ENCODE measurements at regions not wholly inside any gene's neighbourhood (a gene's known extent, or its start where the extent isn't known, plus 50 kb on each side); places are given as distances from the start of the nearest gene placed in this dataset.
"Not testable (repeated sequence)": the region's sequence is repeated elsewhere in the genome, so short reads cannot be mapped to it uniquely, and the experiment has no call there.

DNA sequence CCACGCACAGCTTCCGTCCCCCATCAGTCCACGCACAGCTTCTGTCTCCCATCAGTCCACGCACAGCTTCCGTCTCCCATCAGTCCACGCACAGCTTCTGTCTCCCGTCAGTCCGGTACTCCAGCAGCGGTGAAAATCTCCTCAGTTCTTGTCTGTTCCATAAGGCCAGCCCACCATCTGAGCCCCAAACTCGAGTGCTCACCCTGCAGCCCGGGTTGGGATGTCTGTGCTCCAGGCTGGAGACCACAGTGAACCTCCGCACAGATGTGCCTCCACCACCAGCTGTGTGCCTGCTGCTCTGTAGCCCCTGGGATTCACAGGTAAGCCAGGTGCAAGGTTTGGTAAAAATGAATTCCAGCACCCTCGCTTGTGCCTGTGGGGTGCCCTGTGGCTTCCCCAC is 258.6 kb downstream of the NPHP4 start:
- DNase-seq (ENCODE audit: low read depth): no peak

DNA sequence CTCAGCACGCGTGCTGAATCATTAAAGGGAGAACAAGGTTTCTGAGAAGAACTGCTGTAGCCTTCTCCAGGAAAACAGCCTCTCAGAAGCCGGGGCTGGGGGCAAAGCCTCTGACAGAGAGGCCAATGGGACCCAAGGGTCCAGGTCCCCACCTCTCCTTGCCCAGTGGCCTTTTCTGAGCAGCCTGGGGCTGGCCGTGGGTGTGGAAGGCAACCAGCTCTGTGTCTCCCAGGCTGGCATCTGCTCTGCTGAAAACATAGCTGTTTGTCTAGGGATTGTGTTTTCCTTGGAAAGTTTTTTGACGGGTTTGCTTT is 261.2 kb downstream of the NPHP4 start:
- DNase-seq (ENCODE audit: low read depth): no peak

DNA sequence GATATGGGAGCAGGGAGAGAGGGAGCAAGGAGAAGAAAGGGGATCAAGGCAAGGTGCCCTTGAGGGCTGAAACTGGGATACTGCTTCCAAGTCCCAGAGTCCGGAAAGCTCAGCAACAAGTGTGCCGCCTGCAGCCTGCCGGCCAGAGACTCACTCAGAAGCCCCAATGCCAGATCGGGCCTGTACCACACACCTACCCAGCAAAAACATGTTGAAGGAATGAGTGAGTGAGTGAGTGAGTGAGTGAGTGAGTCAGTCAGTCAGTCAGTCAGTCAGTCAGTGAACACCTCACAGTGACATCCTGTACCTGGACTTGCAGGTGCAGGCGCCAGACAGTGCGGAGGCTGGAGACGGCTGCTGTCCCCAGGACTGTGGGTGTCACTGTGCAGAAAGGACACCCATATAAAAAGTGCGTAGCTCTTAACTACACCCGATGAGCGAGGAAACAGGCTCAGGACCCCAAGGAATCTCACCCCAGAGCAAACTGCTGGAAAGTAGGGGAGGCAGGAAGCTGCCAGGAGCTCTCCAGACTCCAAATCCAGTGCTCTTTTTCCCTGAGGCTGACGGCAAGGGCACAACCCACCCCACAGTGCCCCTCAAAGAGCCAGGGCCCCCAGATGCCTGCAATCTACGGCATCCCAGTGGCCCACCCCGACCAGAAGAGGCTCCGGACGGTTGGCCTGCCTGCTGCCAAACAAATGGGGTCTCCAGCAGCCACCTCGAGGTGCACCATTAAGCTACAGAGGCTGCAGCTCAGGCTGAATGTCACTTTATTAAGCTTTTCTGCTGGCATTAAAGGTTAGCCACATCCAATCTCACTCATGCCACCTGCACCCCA is 261.7 kb downstream of the NPHP4 start:
- DNase-seq (ENCODE audit: low read depth): no peak

DNA sequence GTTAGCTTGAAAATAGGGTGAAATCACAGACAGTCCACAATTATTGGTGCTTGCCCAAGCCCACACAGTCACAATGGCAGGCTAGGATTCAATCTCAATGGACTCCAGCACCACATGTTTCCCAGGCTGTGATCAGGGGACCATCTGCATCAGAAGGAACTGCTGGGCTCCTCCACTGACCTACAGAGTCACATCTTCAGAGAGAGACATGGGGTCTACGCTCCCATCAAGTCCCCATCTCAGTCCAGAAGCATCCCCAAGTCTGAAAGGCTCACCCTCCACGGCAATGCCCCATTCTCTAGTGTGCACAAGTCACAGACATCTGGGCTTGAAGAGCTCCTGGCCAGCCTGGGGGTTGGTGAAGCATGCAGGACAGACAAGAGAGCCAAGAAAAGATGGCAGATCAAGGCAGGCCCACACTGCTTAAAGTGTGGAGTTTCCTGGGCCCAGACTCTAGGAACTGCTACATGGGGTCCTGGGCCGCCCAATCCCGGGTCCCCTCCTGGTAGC is 262.5 kb downstream of the NPHP4 start:
- DNase-seq (ENCODE audit: low read depth): no peak

DNA sequence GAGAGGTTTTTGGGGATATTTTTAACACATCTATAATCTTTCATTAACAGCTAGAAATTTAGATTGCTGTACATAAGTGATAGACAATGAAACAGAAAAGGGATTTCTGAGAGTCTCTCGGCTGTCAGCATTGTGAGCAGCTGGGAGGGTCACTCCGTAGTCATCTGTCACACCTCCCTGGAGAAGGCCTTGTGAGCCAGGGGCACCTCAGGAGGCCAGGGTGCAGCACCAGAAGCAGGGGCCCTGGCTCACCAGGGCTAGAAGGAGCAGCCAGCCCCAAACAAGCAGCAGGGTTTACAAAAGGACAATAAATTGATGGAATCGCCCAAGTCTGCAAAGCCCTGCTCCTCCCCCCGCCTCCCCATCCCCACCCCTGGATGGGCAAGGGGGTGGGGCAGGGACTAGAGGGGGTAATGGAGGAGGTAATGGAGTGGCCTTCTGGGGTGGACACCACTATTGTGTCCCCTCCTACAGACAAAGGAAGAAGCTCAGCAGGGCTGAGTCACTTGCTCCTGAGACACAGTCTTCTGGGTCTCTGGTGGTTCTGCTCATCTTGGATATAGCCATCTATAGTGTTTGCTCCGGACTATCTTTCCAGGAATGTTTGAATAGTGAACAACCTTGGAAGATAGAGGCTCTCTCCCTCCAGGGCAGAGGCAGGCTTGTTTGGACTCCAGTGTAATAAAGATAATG is 263.4 kb downstream of the NPHP4 start:
- no peak for DNase-seq (ENCODE audit: low read depth)

DNA sequence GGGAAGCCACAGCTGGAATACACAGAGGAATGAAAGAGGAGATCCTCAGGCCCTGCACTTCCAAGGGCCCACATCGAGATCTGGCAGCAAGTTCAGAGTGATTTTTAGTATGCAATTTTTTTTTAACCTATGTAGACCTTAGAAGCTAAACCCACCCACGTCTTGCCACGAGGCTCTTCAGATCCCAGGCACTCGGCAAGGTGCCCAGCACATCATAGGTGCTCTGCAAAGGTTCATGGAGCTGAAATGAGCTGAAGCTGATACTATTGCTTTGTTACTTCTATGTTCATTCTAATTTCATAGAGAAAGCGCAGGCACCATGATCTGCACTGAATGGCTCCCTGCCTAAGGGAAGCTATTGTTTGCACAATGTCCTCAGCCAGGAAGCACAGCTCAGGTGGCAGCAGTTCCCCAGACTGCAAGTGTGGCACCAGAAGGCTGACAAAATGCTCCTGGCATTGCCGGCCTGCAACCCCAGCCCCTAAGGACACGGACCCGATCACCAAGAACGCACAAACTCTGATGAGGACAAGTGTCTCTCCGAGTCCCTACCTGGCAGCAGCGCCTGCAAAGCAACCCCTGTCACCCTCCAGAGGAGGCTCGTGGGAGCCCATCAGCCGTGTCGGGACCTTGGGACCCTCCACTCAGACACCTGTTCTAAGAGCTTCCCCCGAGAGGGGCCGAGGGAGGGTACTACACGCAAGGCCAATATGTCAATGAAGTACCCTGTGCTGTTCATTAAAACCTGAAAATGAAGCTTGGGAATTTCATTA is 264.2 kb downstream of the NPHP4 start:
- no peak for DNase-seq (ENCODE audit: low read depth)

DNA sequence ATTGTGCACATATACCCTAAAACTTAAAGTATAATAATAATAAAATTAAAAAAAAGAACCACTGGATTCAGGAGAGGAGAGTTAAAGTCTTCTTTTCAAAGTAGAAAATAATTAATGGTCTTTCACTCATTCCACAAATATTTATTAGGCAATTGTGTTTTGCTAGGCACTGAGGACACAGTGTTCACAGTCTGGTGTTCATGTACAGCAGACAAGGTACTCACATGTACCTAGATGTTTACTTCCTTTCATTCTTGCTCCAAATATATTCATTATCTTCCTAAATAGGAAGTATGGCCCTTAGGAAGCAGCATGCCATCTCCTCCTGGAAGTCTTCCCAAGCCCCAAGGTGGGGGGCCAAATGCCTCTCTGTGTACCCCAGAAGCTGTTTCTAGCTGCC is 265.0 kb downstream of the NPHP4 start:
- no peak for DNase-seq (ENCODE audit: low read depth)

DNA sequence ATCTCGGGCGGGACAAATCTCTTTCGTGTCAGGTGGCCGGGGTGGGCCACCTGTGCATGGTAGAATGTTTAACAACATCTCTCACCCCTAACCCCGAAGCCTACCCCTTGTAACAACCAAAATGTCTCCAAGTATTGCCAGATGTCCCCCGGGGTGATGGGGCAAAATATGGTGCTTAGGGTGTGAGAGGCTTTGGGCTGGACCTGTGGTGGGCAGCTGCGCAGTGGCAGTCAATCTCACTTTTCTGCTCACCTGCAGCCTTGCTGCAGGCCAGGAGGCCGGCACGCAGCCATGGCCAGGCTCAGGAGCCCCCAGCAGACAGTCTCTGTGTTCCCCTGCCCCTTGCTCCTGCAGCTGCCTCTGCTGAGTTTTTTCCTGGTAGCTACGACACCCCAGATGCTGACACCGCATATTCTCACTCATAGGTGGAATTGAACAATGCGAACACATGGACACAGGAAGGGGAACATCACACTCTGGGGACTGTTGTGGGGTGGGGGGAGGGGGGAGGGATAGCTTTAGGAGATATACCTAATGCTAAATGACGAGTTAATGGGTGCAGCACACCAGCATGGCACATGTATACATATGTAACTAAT is 265.5 kb downstream of the NPHP4 start:
- DNase-seq (ENCODE audit: low read depth): not testable (repeated sequence)

DNA sequence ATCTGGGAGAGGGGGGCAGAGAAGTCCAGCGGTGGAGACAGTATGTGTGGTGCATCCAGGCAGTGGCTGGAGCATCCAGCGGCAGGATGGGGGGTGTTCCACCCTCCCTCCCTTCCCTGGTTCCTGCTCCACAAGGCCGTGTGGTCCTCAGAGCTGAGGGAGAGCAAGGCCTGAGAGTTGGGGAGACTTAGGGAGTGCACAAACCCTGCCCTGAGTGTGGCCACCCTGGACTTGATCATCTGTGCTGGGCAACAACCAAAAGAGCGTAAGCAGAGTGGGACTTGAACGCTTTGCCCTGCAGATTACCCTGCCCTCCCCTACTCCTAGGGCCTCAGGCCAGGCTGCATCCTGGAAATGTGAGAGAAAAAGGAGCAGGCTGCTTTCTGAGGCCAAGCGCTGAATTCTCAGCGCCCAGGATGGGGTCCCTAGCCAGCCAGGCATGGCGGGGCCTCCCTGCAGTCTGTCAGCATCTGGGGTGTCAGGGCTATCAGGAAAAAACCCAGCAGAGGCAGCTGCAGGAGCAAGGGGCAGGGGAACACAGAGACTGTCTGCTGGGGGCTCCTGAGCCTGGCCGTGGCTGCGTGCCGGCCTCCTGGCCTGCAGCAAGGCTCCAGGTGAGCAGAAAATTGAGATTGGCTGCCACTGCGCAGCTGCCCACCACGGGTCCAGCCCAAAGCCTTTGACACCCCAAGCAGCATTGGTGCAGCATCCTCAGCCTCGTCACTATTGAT is 266.2 kb downstream of the NPHP4 start:
- no peak for DNase-seq (ENCODE audit: low read depth)

DNA sequence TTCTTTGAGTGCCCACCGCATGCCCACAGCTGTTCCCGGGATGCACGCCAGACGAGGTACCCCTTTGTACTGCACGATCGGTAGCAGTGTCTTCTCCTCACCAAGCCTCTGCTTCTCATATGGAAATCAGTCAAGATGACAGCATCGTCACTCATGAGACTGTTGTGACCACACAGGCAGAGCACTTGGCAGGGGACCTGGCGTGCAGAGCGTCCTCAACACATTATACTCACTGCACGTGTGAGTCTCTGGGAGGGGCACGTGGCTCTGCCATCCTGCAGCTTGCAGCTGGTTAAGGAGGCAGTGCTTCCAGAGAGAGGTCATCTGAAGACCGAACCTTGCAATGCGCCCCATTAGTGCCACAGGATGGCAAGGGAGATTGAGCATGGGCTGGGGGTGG is 266.8 kb downstream of the NPHP4 start:
- DNase-seq (ENCODE audit: low read depth): no peak

DNA sequence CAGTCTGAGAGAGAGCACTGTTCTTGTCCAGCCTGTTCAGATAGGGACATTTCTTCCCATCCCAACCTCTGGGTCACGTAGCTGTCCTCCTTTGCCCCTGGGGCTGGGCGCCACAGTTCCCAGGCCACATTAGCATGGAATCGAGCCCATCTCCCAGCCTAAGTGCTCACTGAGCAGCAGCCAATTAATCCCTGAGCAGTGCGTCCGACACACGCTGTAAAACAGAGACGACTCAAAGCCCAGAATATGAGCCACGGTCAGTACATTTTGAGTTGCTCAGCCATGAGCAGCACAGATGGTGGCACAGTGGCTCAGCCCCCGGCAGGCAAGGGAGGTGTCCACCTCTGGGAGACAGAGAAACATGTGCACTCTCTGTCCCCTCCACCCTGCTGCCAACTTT is 267.4 kb downstream of the NPHP4 start:
- DNase-seq (ENCODE audit: low read depth): no peak

DNA sequence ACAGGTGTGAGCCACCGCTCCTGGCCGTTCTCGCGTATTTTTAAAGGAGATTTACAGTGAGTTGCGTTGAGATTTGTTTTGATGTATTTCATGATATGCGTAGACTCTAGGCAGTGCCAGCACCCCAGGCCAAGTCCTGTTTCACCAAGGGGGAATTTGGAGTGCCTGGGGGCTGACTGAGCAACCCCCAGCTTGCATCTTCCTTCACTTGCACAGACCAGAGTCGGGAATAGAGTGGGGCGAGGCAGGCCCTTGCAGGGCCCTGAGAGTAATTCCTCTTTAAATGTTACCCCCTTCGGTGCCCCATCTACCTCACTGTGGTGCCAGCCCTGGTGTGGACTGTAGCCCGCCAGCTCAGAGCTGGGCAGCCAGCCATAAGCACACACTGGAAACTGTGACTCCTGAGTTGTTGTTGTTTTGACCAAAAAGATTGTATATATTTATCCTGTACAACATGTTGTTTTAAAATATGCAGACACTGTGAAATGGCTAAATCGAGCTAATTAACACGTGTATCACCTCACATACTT is 269.5 kb downstream of the NPHP4 start:
- no peak for DNase-seq (ENCODE audit: low read depth)

DNA sequence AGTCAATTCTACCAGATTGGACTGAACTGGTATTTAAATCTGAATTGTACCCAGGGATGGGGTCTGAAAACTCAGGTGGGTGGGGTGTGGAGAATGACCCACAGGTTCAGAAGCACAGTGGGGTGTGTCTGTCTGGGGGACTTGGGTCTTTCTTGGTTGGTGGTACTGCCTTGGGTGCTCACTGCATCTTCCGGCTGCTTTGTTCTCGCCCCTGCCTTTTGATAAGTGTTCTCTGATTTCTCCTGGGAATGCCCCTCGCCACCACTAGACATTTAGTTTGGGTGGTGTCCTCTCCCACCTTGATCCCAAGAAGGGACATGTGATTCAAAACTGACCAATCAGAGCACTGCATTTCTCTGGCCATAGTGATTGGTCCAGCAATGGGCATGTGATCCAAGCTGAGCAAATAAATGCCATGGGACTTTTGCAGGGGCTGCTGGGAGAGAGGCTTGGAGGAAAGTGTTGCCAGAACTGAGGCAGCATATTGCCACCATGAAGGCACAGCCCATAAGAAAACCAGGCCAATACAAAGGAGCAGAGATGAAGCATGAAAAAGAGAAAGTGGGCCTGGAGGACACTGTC is 270.5 kb downstream of the NPHP4 start:
- no peak for DNase-seq (ENCODE audit: low read depth)

DNA sequence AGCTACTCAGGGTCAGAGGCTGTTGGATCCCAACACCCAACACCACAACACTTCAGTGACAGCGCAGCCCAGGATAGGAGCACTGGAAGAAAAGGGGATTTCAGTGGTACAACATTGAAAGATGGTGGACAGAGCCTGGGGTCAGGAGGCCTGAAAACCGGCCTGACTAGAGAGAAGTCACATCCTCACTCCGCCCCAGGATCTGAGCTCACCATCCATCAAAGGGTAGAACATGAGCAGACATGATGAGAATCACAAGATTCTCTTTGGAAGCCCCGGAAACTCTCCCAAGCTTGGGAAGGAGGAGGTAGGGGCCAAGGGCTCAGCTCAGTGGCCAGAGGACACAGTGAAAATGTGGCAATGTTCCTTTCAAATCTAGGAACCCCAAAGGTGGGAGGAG is 271.3 kb downstream of the NPHP4 start:
- DNase-seq (ENCODE audit: low read depth): no peak

DNA sequence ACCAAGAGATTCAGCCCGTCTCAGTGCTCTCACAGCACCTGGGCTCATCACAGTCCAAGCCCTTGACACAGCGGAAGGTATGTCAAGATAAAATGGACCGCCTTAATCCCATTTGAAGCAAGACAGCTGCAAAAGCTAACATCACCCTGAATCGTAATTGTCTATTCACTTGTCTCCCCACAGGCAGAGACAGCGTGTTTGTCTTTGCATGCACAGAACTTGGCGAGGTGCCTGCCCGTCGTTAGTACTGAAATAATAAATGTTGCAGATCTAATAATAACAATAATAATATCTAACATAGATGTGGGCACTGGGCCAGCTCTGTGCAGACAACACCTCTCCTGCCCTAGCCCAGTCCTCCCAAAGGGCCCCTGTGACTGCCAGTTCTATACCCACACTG is 271.7 kb downstream of the NPHP4 start:
- no peak for DNase-seq (ENCODE audit: low read depth)

DNA sequence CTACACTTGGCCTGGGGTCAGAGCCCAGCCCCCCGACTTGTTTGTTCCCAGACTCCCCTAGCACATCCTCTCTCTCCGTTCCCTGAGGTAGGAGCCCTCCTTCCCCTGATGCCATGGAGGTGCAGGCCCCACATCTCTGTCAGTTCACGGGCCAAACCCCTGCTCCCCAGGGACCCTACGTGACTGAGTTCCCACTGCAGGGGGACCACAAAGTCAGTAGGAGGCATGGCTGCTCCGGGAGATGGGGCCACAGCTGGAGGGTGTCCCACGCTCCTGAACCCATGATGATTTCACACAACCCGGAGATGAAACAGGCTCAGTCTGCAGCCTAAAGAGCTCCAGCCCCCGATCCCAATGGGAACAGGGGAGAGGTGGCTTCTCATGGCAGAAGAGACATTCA is 272.2 kb downstream of the NPHP4 start:
- DNase-seq (ENCODE audit: low read depth): no peak

DNA sequence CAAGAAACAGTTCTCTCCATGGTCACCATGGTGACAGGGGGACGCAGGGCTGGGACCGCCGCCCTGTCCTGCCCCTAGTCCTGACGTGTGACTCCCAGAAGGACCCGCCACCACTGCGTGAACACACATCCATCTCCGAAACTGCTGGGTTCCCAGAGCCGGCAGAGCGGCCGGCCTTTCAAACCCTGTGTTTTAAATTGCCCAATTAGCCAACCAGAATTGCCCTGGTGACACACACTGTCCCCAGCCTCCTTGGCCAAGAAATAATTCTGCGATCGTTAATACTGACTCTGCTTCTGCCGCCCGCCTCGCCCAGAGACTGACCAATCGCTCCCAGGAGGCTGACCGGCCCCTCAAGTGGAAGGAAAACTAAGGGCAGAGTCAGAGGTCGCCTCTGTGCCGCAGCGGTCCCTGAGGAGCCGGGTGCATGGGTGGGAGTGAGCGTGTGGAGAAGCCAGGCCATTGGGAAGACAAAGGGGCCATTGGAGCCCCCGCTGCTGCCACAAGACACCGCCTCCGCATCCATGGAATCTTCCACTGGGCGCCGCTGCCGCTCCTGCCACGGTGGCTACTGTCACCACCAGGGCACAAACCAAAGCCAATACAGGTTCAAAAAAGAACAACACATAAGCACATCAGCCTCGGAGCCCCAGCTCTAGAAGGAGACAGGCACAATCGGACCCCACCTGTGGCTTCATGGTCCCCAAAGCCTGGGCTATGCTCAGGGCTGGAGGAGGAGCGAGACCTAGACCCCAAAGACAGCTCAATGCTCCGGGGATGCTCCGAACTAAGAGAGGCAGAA is 273.2 kb downstream of the NPHP4 start:
- no peak for DNase-seq (ENCODE audit: low read depth)

DNA sequence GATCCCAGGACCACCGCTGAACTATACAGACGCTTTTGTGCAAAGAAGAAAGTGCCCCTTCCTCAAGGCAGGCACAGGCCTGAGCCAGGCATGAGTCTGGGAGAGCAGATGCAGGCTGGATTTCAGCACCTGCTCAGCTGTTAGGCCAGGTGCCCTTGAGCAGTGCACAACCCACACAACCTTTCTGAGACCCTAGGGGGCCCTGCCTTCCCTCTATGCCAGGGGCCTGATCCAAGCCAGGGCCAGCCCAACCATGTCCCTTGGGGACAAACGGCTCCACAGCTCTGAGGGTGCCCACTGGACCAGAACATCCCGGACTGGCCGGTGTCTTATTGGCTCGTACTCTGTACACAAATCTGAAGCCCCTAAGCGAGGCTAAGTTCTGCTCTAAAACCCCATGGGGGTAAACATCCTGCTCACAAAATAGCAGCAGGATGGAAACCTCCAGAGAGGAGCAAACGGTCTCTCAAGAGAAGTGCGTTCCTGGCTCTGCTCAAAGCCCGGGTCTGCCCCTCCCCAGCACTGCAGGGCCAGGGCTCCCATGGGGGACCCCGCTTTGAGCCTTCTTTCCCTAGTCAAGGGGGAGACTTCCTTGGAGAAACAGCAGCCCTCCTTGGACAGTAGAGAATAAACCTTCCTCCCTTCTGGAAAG is 275.1 kb downstream of the NPHP4 start:
- DNase-seq (ENCODE audit: low read depth): no peak

DNA sequence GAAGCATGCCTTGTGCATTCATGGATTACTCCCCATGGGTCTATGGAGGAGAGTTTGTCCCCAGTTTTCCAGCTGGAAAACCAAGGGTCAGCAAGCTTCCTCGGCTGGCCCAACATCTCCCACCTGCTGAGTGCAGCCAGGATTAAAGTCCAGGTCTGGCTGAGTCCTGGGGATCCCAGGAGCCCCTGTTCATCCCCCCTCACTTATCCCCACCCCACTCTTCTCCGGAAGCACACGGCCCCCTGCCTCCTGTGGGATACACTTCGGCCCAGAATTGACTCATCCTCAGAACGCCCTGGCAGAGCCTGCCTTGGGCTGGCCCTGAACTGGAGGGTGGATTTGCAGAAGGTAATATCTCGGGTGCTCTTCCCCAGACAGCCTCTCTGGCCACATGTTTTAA is 276.1 kb downstream of the NPHP4 start:
- no peak for DNase-seq (ENCODE audit: low read depth)

Data from amniotic epithelial cell (primary cell).